Body of pancreas (tissue), 4 donors: ENCODE measurements at regions not wholly inside any gene's neighbourhood (a gene's known extent, or its start where the extent isn't known, plus 50 kb on each side); places are given as distances from the start of the nearest gene placed in this dataset.

Experiments used
- ATAC-seq: fragments of 150-250 bp; one replicate; pipeline ENCODE4 v1.9.1; 2016
- DNase-seq, 4 donors: peaks; one replicate each; pipeline ENCODE4 v3.0.0-alpha.2; 2019
- H3K27ac ChIP-seq, 4 donors: fragments of 200-600 bp; sonication (generic); 1 replicate in 3 of 4; 2 replicates in 1 of 4; pipeline versions ENCODE4 v1.5.1 to v1.6.1; 2016 to 2019; ENCODE audit warnings: mild to moderate bottlenecking in 1 of 4, mixed read lengths in 1 of 4, moderate library complexity in 1 of 4
- H3K27me3 ChIP-seq, 2 donors: fragments of 200-600 bp; sonication (generic); one replicate each; pipeline ENCODE4 v1.6.0; 2016; ENCODE audit warnings: mild to moderate bottlenecking in 1 of 2
- H3K36me3 ChIP-seq, 2 donors: fragments of 200-600 bp; sonication (generic); replicated peaks in 1 of 2; 2 replicates each; pipeline ENCODE4 v1.5.1; 2016; ENCODE audit warnings: low read depth in 2 of 2; ENCODE audit not compliant: insufficient read depth in 1 of 2
- H3K4me1 ChIP-seq: fragments of 200-600 bp; sonication (generic); one replicate; pipeline ENCODE4 v1.6.0; 2016
- H3K4me3 ChIP-seq, 2 donors: fragments of 200-600 bp; sonication (generic); 1 replicate in 1 of 2; 2 replicates in 1 of 2; pipeline ENCODE4 v1.5.1; 2016 to 2019
- H3K9me3 ChIP-seq, 3 donors: fragments of 200-600 bp; sonication (generic); 1 replicate in 2 of 3; 2 replicates in 1 of 3; pipeline ENCODE4 v1.5.1; 2016
- POLR2A ChIP-seq, 3 donors: fragments of 450-650 bp; IDR thresholded peaks; one replicate each; pipeline ENCODE4 v1.6.1; 2016; ENCODE audit warnings: antibody characterized with exemption in 3 of 3, mild to moderate bottlenecking in 2 of 3
- WGBS, 2 donors: methylation state at CpG; one replicate each; pipeline ENCODE4 v1.1.5; 2017; 5-methylcytosine and 5-hydroxymethylcytosine counted together
- intact Hi-C: fragments of 100-400 bp; cut with DNase I; formaldehyde crosslinking; loops from one replicate; pipeline ENCODE4 v1.15.1; 2023
- TF ChIP-seq, protein P1 (sequence below), 7 experiments: fragments of 450-650 bp in 4 of 7; fragments of 200-600 bp in 3 of 7; sonication (generic) in 3 of 7; IDR thresholded peaks; one replicate each; pipeline ENCODE4 v1.5.1; 2016 to 2019; ENCODE audit warnings: antibody characterized with exemption in 7 of 7

DNA sequence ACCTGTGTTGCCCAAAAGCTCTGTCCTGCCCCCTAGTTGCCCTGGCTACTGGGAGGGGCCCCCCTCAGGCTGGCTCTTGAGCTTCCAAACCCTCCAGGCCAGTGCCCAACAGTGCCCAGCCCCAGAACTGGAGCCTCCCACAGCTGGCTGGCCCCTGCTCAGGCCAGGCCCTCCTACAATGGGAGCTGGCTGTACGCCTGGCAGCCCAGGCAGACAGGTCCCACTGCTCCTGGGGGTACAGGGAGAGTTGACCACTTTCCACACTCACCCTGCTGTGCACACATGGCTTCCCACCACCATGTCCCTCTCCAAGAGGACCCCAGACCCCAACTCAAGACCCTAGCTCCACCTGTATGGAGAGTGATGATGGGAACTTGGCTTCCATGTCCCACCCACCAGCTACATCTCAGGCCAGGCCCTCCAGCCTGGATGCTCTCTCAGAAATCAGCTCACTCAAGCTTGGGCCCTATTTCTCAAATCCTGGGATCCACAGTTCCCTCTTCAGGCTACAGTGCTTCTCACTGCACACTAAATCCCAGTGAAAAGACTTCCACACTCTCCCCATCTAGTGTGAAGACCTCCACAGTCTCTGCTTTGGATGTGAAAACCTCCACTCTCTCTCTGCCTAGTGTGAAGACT, 92.6 kb downstream of the OAT start:
- Histone ChIP-seq H3K27ac (no peak overlapping the region), H3K9me3 (no peaks in the 10 kb centered on the region), H3K27me3 (no peaks in the 10 kb centered on the region), H3K36me3 (no peaks in the 10 kb centered on the region), H3K4me1 (no peaks in the 10 kb centered on the region), H3K4me3 (no peak overlapping the region)
- TF ChIP-seq, protein P1, sequence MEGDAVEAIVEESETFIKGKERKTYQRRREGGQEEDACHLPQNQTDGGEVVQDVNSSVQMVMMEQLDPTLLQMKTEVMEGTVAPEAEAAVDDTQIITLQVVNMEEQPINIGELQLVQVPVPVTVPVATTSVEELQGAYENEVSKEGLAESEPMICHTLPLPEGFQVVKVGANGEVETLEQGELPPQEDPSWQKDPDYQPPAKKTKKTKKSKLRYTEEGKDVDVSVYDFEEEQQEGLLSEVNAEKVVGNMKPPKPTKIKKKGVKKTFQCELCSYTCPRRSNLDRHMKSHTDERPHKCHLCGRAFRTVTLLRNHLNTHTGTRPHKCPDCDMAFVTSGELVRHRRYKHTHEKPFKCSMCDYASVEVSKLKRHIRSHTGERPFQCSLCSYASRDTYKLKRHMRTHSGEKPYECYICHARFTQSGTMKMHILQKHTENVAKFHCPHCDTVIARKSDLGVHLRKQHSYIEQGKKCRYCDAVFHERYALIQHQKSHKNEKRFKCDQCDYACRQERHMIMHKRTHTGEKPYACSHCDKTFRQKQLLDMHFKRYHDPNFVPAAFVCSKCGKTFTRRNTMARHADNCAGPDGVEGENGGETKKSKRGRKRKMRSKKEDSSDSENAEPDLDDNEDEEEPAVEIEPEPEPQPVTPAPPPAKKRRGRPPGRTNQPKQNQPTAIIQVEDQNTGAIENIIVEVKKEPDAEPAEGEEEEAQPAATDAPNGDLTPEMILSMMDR (IDR thresholded peaks at IDR 0.05) = no peak
- no peak for TF ChIP-seq POLR2A (IDR thresholded peaks at IDR 0.05)
- intact Hi-C loops = no loop called here
- ATAC-seq (no peak), DNase-seq (no peak)
- 0 to 33% methylated on average over 1 of the region's 1 CpG for WGBS, 2 donors

DNA sequence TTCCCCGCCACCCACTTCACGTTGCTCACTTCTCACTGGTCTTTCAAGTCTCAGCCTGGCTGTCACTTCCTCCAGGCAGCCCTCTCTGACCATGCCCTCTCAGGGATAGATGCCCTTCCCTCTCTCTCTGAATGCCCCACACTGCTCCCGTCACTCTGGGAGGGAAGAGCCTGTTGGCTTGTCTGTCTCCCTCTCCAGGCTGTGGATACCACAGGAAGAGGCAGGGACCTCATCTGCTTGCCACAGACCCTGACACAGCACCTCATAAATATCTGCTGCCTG, 93.1 kb downstream of the OAT start:
- ATAC-seq = no peak
- Histone ChIP-seq H3K4me1 (no peaks in the 10 kb centered on the region), H3K27me3 (no peaks in the 10 kb centered on the region), H3K4me3 (no peak overlapping the region), H3K36me3 (no peaks in the 10 kb centered on the region), H3K27ac (no peak overlapping the region), H3K9me3 (no peaks in the 10 kb centered on the region)
- TF ChIP-seq POLR2A (IDR thresholded peaks at IDR 0.05) = no peak
- no peak for DNase-seq
- WGBS, 2 donors = 62 to 94% methylated on average over 3 of the region's 3 CpGs
- intact Hi-C loops = no loop called here

DNA sequence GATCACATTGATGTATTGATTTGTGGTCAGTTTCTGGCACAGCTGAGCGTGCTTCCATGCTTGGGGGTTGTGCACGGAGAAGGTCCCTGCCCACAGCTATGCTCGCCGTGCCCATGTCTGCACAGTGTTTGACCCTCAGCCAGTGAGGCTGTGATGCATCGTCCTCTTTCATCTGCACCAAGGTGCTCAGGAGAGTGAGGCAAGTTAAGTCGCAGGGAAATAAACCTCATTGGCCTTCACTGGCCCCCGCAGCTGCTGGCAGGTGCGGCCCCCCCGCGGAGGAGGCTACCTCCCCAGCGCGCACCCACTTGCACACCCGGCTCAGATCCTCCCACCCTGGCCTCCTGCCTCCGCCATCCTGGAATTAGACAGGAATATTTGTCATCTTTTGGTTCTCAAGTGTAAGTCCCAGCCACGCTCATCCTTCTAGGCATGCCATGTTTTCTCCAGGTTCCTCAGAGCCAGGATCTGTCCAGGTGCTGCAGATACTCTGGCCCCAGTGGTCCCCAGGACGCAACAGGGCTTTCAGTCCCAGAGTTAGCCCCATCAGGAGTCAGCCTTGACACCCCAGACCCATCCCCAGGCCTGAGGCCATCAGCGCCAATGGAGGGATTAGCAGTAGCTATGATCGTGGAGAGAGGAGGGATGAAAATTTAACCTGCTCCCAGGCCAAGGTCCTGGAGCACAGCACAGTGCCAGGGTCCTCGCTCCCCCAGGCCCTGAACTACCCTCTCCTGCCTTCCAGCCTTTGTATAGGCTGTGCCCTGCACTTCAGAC, 93.7 kb downstream of the OAT start:
- H3K4me3 ChIP-seq = no peak overlapping the region
- 57 to 71% methylated on average over 9 to 19 of the region's 19 CpGs for WGBS, 2 donors
- H3K27me3 ChIP-seq = no peaks in the 10 kb centered on the region
- DNase-seq (no peak), ATAC-seq (no peak)
- no peak for TF ChIP-seq POLR2A (IDR thresholded peaks at IDR 0.05)
- TF ChIP-seq, protein P1 (IDR thresholded peaks at IDR 0.05) = no peak
- no peak overlapping the region for H3K27ac ChIP-seq
- no peaks in the 10 kb centered on the region for H3K9me3 ChIP-seq
- no peaks in the 10 kb centered on the region for H3K4me1 ChIP-seq
- intact Hi-C loops = no loop called here
- no peaks in the 10 kb centered on the region for H3K36me3 ChIP-seq

DNA sequence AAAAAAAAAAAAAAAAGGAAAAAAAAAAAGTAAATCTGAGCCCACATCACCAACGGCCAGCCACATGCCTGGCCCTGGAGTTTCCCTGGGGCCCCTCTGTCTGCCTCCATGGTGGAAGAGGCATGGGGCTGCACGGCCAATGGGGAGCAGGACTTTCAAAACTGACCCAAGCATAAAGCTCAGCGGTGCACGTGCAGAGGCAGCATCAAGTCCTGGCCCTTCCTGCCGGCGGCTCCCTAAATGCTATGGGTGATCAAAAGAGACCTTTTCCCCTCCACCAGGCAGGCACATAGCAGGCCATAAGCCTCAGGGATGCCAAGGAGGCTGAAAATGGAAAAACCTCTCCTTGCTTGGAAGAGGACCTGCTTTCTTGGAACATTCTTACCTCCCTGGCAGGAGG, 94.3 kb downstream of the OAT start:
- 9 to 61% methylated on average over 1 to 6 of the region's 6 CpGs for WGBS, 2 donors
- Histone ChIP-seq H3K27ac (no peak overlapping the region), H3K9me3 (no peaks in the 10 kb centered on the region), H3K27me3 (no peaks in the 10 kb centered on the region), H3K4me1 (no peaks in the 10 kb centered on the region), H3K36me3 (no peaks in the 10 kb centered on the region), H3K4me3 (no peak overlapping the region)
- no peak for TF ChIP-seq POLR2A (IDR thresholded peaks at IDR 0.05)
- TF ChIP-seq, protein P1 (IDR thresholded peaks at IDR 0.05) = no peak
- intact Hi-C loops = no loop called here
- no peak for DNase-seq
- ATAC-seq = no peak

DNA sequence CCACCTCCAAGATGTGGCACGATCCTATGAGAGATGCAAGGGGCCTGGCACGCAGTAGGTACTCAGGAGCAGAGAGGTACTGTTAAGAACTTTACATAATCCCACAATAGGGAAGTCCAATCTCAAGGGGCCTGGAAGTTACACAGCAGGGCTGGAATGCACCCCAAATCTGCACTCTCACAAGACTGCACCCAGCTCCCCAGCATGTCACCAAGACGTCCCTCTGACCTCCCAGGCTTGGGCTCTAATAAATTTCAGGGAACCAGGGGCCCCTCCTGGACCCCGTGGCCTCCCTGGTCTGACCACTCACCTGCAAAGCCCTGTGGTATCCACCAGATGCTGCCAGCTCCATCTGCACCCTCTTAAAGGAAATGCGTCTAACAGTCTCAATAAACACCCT, 94.9 kb downstream of the OAT start:
- Histone ChIP-seq H3K27ac (no peak overlapping the region), H3K27me3 (no peaks in the 10 kb centered on the region), H3K36me3 (no peaks in the 10 kb centered on the region), H3K4me1 (no peaks in the 10 kb centered on the region), H3K9me3 (no peaks in the 10 kb centered on the region), H3K4me3 (no peak overlapping the region)
- DNase-seq = no peak
- ATAC-seq = no peak
- TF ChIP-seq POLR2A (IDR thresholded peaks at IDR 0.05) = no peak
- TF ChIP-seq, protein P1 (IDR thresholded peaks at IDR 0.05) = no peak
- 66% methylated on average over 5 of the region's 5 CpGs for WGBS, 2 donors
- intact Hi-C loops = no loop called here
